GM12878 (cell line): ENCODE measurements at regions not wholly inside any gene's neighbourhood (a gene's known extent, or its start where the extent isn't known, plus 50 kb on each side); places are given as distances from the start of the nearest gene placed in this dataset.

Experiments
- CEBPB ChIP-seq, 2 experiments: fragments of 150-350 bp in 1 of 2; IDR thresholded peaks; 2 replicates each; pipeline ENCODE4 v1.6.1; 2012 to 2014; ENCODE audit warnings: low read depth in 2 of 2, low read length in 2 of 2, borderline replicate concordance in 1 of 2, inconsistent platforms in 1 of 2
- EP300 ChIP-seq, 2 experiments: fragments of 150-350 bp in 1 of 2; IDR thresholded peaks; 2 replicates each; pipeline ENCODE4 v1.6.1; 2011 to 2012; ENCODE audit warnings: low read depth in 2 of 2, low read length in 2 of 2, borderline replicate concordance in 1 of 2, improper control_type of control experiment in 1 of 2, inconsistent platforms in 1 of 2; ENCODE audit not compliant: control insufficient read depth in 1 of 2
- GABPA ChIP-seq: IDR thresholded peaks from 2 replicates; pipeline ENCODE4 v1.6.1; 2014; ENCODE audit warnings: antibody characterized with exemption, low read depth, mild to moderate bottlenecking, inconsistent platforms
- JUNB ChIP-seq: IDR thresholded peaks from 2 replicates; pipeline ENCODE4 v1.6.1; 2016; ENCODE audit warnings: antibody characterized with exemption, mild to moderate bottlenecking
- LARP7 ChIP-seq: fragments of 450-650 bp; IDR thresholded peaks from 2 replicates; pipeline ENCODE4 v1.6.1; 2017; ENCODE audit warnings: mild to moderate bottlenecking
- NFYB ChIP-seq: IDR thresholded peaks from 2 replicates; pipeline ENCODE4 v1.6.1; 2011; ENCODE audit warnings: low read depth, mild to moderate bottlenecking, low read length, improper control_type of control experiment, moderate library complexity; ENCODE audit not compliant: insufficient read depth
- RAD21 ChIP-seq: IDR thresholded peaks from 2 replicates; pipeline ENCODE4 v1.6.1; 2011; ENCODE audit warnings: mild to moderate bottlenecking, low read depth, low read length, moderate library complexity; ENCODE audit not compliant: insufficient read depth
- SIN3A ChIP-seq: IDR thresholded peaks from 2 replicates; pipeline ENCODE4 v1.6.1; 2012; ENCODE audit warnings: low read depth, low read length, improper control_type of control experiment
- TF ChIP-seq, protein P1 (sequence below), 3 experiments: IDR thresholded peaks in 2 of 3; conservative IDR thresholded peaks in 1 of 3; 2 replicates each; pipeline ENCODE4 v1.5.1; 2011; ENCODE audit warnings: low read depth in 3 of 3, low read length in 3 of 3, mild to moderate bottlenecking in 3 of 3, control low read depth in 2 of 3, moderate library complexity in 2 of 3, inconsistent platforms in 1 of 3, mixed read lengths in 1 of 3; ENCODE audit not compliant: control insufficient read depth in 2 of 3, insufficient read depth in 1 of 3; ENCODE audit errors: extremely low read depth in 1 of 3
- TF ChIP-seq, protein P2 (sequence below): fragments of 450-650 bp; formaldehyde crosslinking; IDR thresholded peaks from 2 replicates; pipeline ENCODE4 v1.5.0; 2022; ENCODE audit warnings: mild to moderate bottlenecking, missing genetic modification characterization

DNA sequence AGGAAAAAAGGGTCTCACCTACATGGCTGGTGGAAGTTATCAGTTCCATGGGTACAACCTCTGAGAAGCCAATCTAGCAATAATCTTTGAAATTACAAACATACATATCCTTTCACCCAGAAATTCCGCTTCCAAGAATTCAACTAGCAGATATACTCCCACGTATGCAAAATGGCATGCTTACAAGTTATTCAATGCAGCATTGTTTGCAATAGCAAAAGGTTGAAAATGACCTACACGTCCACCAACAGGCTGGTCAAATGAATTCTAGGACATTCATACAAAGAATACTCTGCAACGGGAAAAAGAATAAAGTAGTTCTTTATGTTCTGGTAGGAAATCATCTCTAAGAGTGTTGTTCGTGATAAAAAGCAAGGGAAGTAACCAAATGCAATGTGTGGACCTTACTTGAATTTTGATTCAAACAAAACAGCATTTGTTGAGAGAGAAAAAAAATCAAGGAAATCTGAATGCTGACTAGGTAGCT, 63.7 kb upstream of the NLK start:
- TF ChIP-seq, protein P1, sequence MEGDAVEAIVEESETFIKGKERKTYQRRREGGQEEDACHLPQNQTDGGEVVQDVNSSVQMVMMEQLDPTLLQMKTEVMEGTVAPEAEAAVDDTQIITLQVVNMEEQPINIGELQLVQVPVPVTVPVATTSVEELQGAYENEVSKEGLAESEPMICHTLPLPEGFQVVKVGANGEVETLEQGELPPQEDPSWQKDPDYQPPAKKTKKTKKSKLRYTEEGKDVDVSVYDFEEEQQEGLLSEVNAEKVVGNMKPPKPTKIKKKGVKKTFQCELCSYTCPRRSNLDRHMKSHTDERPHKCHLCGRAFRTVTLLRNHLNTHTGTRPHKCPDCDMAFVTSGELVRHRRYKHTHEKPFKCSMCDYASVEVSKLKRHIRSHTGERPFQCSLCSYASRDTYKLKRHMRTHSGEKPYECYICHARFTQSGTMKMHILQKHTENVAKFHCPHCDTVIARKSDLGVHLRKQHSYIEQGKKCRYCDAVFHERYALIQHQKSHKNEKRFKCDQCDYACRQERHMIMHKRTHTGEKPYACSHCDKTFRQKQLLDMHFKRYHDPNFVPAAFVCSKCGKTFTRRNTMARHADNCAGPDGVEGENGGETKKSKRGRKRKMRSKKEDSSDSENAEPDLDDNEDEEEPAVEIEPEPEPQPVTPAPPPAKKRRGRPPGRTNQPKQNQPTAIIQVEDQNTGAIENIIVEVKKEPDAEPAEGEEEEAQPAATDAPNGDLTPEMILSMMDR (IDR thresholded peaks at IDR 0.05 in 2 of 3, conservative IDR thresholded peaks at IDR 0.05 in 1 of 3; ENCODE audit: control insufficient read depth in 2 of 3, extremely low read depth in 1 of 3, insufficient read depth in 1 of 3, low read depth in 3 of 3, low read length in 3 of 3) = no peak
- TF ChIP-seq GABPA (no peak), LARP7 (no peak), NFYB (no peak), SIN3A (no peak), JUNB (no peak), RAD21 (no peak), CEBPB (IDR thresholded peaks at IDR 0.05; ENCODE audit: borderline replicate concordance in 1 of 2, low read depth in 2 of 2, low read length in 2 of 2) (no peak), EP300 (IDR thresholded peaks at IDR 0.05; ENCODE audit: borderline replicate concordance in 1 of 2, control insufficient read depth in 1 of 2, low read depth in 2 of 2, low read length in 2 of 2) (no peak)
- TF ChIP-seq, protein P2, sequence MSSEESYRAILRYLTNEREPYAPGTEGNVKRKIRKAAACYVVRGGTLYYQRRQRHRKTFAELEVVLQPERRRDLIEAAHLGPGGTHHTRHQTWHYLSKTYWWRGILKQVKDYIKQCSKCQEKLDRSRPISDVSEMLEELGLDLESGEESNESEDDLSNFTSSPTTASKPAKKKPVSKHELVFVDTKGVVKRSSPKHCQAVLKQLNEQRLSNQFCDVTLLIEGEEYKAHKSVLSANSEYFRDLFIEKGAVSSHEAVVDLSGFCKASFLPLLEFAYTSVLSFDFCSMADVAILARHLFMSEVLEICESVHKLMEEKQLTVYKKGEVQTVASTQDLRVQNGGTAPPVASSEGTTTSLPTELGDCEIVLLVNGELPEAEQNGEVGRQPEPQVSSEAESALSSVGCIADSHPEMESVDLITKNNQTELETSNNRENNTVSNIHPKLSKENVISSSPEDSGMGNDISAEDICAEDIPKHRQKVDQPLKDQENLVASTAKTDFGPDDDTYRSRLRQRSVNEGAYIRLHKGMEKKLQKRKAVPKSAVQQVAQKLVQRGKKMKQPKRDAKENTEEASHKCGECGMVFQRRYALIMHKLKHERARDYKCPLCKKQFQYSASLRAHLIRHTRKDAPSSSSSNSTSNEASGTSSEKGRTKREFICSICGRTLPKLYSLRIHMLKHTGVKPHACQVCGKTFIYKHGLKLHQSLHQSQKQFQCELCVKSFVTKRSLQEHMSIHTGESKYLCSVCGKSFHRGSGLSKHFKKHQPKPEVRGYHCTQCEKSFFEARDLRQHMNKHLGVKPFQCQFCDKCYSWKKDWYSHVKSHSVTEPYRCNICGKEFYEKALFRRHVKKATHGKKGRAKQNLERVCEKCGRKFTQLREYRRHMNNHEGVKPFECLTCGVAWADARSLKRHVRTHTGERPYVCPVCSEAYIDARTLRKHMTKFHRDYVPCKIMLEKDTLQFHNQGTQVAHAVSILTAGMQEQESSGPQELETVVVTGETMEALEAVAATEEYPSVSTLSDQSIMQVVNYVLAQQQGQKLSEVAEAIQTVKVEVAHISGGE (CRISPR knock-in tag) = no peak
